GM21786 (cell line): ENCODE measurements at regions not wholly inside any gene's neighbourhood (a gene's known extent, or its start where the extent isn't known, plus 50 kb on each side); places are given as distances from the start of the nearest gene placed in this dataset.

Source experiments
- ATAC-seq: cut with Tn5 transposase; IDR thresholded peaks from one replicate; pipeline ENCODE4 v1.9.1; 2021; ENCODE audit not compliant: unreplicated experiment

DNA sequence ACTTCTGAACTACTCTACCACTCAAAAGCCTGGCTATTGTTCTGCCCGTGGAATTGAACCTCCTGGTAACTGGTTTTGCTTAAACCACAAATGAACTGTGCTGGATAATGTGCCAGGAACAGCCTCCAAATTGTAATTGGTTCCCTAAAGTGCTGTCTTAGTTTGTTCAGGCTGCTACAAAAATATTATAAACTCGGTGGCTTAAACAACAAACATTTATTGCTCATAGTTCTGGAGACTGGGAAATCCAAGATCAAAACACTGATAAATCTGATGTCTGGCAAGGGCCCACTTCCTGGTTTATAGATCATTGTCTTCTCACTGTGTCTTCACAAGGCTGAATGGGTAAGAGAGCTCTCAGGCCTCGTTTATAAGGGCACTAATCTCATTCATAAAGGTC is 149.2 kb upstream of the NCKAP5 start:
- no peak for ATAC-seq

- no peak for ATAC-seq
These were observed 150.5 kb upstream of the NCKAP5 start for GRCh38 chr2:133718688-133719201.

GRCh38 chr2:133720429-133720828 is 152.2 kb upstream of the NCKAP5 start:
- ATAC-seq: no peak

GRCh38 chr2:133721118-133721517 is 152.9 kb upstream of the NCKAP5 start:
- no peak for ATAC-seq

- no peak for ATAC-seq
These were observed 154.9 kb upstream of the NCKAP5 start for GRCh38 chr2:133723133-133723532.

DNA sequence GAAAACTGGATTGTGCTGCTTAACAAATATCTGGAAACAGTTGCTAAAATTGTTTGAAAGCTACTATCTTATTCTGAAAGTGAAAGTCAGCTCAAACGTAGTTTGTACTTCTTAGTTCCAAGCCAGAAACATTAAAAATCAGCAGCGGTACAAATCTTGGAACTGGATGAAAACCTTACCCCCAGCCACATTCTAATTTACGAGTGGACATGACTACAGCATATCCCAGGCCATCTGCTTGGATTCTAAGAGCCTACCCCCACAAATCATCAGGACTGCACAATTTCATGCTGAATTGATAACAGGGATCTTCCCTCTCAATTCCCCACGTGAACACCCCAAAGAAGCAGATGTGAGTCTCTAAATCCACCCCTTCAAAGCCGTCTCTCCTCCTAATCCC is 158.7 kb upstream of the NCKAP5 start:
- ATAC-seq: no peak

DNA sequence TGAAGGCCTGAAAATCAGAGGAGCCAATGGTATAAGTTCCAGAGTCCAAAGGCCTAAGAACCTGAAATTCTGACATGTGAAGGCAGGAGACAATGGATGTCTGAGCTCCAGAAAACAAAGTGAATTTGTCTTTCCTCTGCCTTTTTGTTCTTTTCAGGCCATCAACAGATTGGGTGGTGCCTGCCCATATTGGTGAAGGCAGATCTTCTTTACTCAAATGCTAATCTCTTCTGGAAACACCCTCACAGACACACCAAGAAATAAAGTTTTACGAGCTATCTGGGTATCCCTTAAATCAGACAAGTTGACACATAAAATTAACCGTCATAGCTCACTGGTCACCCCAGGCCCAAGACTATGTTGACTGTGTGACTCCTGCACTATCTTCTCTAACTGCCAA is 163.8 kb upstream of the NCKAP5 start:
- no peak for ATAC-seq

DNA sequence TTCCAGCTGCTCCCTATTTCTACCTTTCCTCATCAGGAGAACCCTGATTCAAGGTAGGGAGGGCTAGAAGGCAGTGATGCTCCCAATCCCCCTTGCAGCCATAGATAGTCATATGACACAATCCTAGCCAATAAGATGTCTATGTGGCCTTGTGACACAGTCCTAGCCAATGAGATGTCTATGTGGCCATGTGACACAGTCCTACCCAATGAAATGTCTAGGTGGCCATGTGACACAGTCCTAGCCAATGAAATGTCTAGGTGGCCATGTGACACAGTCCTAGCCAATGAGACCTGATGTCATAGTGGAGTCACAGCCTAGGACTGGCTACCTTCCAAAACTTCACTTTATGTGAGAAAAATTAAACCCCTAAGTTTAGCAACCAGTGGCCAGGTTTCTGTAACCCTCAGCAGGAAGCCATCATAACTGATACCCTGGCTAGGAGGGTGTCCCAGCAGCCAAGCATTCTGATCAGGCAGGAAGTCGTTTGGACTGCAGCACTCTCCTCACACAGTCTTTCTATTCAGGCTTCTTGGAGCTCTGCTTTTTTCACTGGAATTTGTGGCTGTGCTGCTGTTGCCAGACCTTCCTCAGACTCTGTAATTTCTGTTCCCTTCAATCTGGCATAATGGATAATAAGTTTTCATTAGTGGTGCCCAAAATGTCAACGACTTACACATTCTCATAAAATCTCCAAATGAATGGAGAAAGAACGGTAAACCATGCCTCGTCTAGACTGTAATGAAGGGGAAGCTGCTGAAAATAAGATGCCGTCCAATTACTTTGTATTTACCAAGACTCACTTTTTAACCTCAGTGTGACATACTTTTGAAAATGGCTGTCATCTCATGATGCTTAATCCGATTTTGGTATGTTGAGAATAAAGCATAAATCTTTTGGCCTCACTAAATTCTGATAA is 165.0 kb upstream of the NCKAP5 start:
- ATAC-seq: no peak

DNA sequence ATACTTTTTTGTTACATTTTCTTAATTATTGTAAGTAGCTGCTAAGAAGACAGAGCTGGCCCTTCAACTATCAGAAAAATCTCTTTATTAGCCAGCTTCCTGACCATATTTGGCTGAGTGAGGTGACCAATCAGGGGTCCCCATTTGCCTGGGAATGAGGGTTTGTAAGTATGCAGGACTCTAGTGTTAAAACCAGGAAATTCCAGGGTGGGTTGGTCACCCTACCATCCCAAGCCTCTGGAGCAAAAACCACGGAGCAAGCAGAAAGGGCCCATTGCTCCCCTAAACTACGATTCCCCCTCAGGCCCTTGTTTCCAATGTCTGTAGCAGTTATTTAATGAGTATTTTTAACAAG is 165.6 kb upstream of the NCKAP5 start:
- no peak for ATAC-seq

- ATAC-seq: no peak
These were observed 166.6 kb upstream of the NCKAP5 start for GRCh38 chr2:133734716-133735495.

- ATAC-seq: no peak
These were observed 168.4 kb upstream of the NCKAP5 start for GRCh38 chr2:133736674-133737073.

- ATAC-seq: no peak
These were observed 169.2 kb upstream of the NCKAP5 start for GRCh38 chr2:133737242-133737993.

- ATAC-seq: no peak
These were observed 170.8 kb upstream of the NCKAP5 start for GRCh38 chr2:133739039-133739438.

- ATAC-seq: no peak
These were observed 172.2 kb upstream of the NCKAP5 start for GRCh38 chr2:133740500-133740899.

- ATAC-seq: no peak
These were observed 179.9 kb upstream of the NCKAP5 start for GRCh38 chr2:133748007-133748700.

- ATAC-seq: no peak
These were observed 185.4 kb upstream of the NCKAP5 start for GRCh38 chr2:133753665-133754064.

DNA sequence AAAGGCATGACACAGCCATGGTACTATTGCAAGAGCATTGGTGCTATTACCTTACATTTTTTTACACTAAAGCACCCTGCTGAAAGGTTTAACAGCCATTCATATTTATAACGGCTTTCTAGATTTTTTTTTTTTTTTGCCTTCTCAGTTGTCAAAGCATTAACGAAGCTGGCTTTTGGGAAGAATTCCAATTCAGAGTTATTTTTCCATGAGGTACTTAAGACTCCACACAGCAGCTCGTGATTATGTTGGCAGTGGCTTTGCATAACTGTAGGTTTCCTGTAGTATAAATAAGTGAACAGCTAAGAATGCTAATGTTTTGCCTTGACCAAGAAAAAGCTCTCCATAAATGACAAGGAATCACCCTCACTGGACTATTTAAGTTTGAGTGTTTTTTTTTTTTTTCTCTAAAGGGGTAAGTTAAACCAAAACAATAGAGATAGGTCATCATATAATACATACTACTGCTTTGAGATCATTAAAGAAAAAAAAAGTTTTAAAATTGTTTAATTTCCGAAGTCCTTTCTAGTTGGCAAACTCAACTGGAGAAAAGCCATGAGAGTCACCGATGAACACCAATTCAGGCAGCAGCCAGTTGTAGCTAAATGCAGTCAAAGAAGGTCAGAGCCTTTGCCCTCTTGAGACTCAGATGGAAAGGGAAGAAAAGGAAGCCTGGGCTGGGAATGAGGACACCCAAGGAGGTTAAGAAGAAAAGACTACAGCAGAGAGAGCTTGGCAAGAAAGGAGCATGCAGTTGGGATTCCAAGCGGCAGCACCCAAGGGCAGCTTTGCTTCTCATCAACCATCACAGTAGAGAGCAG is 187.4 kb upstream of the NCKAP5 start:
- no peak for ATAC-seq

- ATAC-seq: no peak
These were observed 188.6 kb upstream of the NCKAP5 start for GRCh38 chr2:133756833-133757232.

DNA sequence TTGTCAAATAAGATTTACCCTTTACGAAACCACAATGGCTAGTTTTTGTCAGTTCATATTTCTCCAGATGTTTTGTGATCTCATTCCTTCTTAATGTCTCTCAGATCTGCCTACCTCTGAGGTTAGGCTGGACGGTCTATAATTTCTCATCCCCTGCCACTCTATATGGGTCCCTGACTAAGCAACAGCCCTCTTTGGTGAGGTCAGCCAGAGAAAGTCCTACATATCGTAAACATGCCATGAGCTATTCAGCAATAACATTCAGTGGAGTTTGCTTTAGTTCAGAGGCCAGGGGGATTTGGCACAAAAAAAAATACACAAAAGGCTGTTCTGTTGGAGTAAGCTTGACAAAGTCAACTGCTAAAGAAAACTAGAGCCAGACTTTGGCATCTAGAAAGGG is 192.1 kb upstream of the NCKAP5 start:
- no peak for ATAC-seq

GRCh38 chr2:133765658-133766057 is 197.4 kb upstream of the NCKAP5 start:
- no peak for ATAC-seq
